ENCODE measurements at regions not wholly inside any gene's neighbourhood (a gene's known extent, or its start where the extent isn't known, plus 50 kb on each side); places are given as distances from the start of the nearest gene placed in this dataset.

GRCh38 chr3:103105206-103105605 is 670.4 kb downstream of the ZPLD1 start:
- Histone ChIP-seq H3K27ac (ENCODE audit: low read depth, low read length) (no peak overlapping the region), H3K4ac (replicated peaks; ENCODE audit: insufficient read length, low read depth, low read length) (no peak overlapping the region), H4K8ac (ENCODE audit: extremely low read depth, insufficient read depth, low read length) (no peak overlapping the region), H2BK15ac (ENCODE audit: low read length) (no peak overlapping the region), H3K4me1 (replicated peaks in 1 of 4; ENCODE audit: control insufficient read depth in 3 of 4, insufficient read depth in 4 of 4, low read length in 3 of 4) (no peaks in the 10 kb centered on the region), H2AFZ (ENCODE audit: low read length) (no peak overlapping the region), H3K9me3 (ENCODE audit: insufficient read depth in 2 of 2, low read depth in 1 of 2, low read length in 1 of 2) (no peaks in the 10 kb centered on the region), H4K91ac (replicated peaks; ENCODE audit: insufficient read length, low read length) (no peak overlapping the region), H4K20me1 (replicated peaks in 1 of 2; ENCODE audit: control insufficient read depth in 1 of 2, insufficient read depth in 2 of 2, low read length in 2 of 2) (no peaks in the 10 kb centered on the region), H3K79me2 (ENCODE audit: control insufficient read depth in 1 of 2, insufficient read depth in 2 of 2, low read length in 2 of 2) (no peaks in the 10 kb centered on the region), H3K9ac (replicated peaks in 1 of 4; ENCODE audit: extremely low read depth in 1 of 4, low read depth in 3 of 4, low read length in 3 of 4) (no peak overlapping the region), H3K23me2 (ENCODE audit: low read depth, low read length) (no peaks in the 10 kb centered on the region), H3K14ac (ENCODE audit: insufficient read length) (no peak overlapping the region), H2BK5ac (ENCODE audit: low read depth, low read length) (no peak overlapping the region), H2AK5ac (ENCODE audit: low read depth, low read length) (no peak overlapping the region), H3K18ac (ENCODE audit: extremely low read depth, low read length) (no peak overlapping the region), H3K4me3 (ENCODE audit: extremely low read depth in 1 of 4, insufficient read depth in 2 of 4, low read depth in 3 of 4, low read length in 4 of 4) (no peak overlapping the region), H3K27me3 (replicated peaks in 1 of 4; ENCODE audit: control insufficient read depth in 3 of 4, extremely low read depth in 1 of 4, insufficient read depth in 3 of 4, low read length in 3 of 4) (no peaks in the 10 kb centered on the region), H3K4me2 (ENCODE audit: insufficient read depth in 1 of 2, low read depth in 2 of 2, low read length in 2 of 2) (no peak overlapping the region), H2BK20ac (ENCODE audit: low read length) (no peak overlapping the region), H3K79me1 (ENCODE audit: low read depth, low read length) (no peaks in the 10 kb centered on the region), H3K23ac (ENCODE audit: insufficient read length) (no peak overlapping the region), H2BK120ac (replicated peaks; ENCODE audit: low read depth, low read length) (no peak overlapping the region), H2BK12ac (ENCODE audit: low read depth, low read length) (no peak overlapping the region), H3K56ac (replicated peaks; ENCODE audit: insufficient read length, low read depth, low read length) (no peak overlapping the region), H4K5ac (ENCODE audit: insufficient read length, low read depth, low read length) (no peak overlapping the region), H3K36me3 (ENCODE audit: control insufficient read depth in 2 of 4, insufficient read depth in 4 of 4, low read length in 3 of 4) (no peaks in the 10 kb centered on the region)
- POLR2A ChIA-PET (ENCODE audit: partially characterized antibody), result no interaction called here
- 87% methylated on average over 2 of the region's 2 CpGs; no CpG with 5 or more reads in 1 of the 2 experiments for WGBS, 2 experiments (ENCODE audit: extremely low coverage in 1 of 2, insufficient coverage in 1 of 2, insufficient read length in 1 of 2, insufficient replicate concordance in 2 of 2, low coverage in 1 of 2, low lambda C conversion rate in 2 of 2, missing lambda C conversion rate in 1 of 2)
- no peak for DNase-seq (ENCODE audit: low read depth in 1 of 2, low spot score in 2 of 2)
- no peak for TF ChIP-seq KDM4A (IDR thresholded peaks at IDR 0.05; ENCODE audit: low read depth, low read length, severe bottlenecking)
- no peak for TF ChIP-seq MAFK (IDR thresholded peaks at IDR 0.05; ENCODE audit: low read depth, low read length)
- TF ChIP-seq SP1 (IDR thresholded peaks at IDR 0.05; ENCODE audit: low read depth, low read length), result no peak
- TF ChIP-seq ZNF274 (IDR thresholded peaks at IDR 0.05; ENCODE audit: borderline replicate concordance, extremely low read depth, low read length), result no peak
- no peak for TF ChIP-seq CBX8 (IDR thresholded peaks at IDR 0.05; ENCODE audit: borderline replicate concordance, low read depth, low read length)
- no peak for TF ChIP-seq ATF3 (IDR thresholded peaks at IDR 0.05; ENCODE audit: insufficient read depth, low read depth, low read length)
- no peak for TF ChIP-seq KDM1A (IDR thresholded peaks at IDR 0.05; ENCODE audit: borderline replicate concordance, low read length)
- TF ChIP-seq BRCA1 (IDR thresholded peaks at IDR 0.05; ENCODE audit: low read depth, low read length), result no peak
- no peak for TF ChIP-seq FOSL1 (IDR thresholded peaks at IDR 0.05; ENCODE audit: insufficient read depth, low read depth, low read length)
- TF ChIP-seq CHD1 (IDR thresholded peaks at IDR 0.05; ENCODE audit: low read depth, low read length), result no peak
- no peak for TF ChIP-seq NANOG (IDR thresholded peaks at IDR 0.05; ENCODE audit: insufficient read depth, low read depth, low read length, poor library complexity, severe bottlenecking)
- no peak for TF ChIP-seq GTF2F1 (IDR thresholded peaks at IDR 0.05; ENCODE audit: borderline replicate concordance, low read depth, low read length)
- TF ChIP-seq CHD2 (IDR thresholded peaks at IDR 0.05; ENCODE audit: low read length), result no peak
- TF ChIP-seq EGR1 (IDR thresholded peaks at IDR 0.05; ENCODE audit: borderline replicate concordance, low read depth, low read length), result no peak
- no peak for TF ChIP-seq HDAC6 (IDR thresholded peaks at IDR 0.05; ENCODE audit: low read depth, low read length)
- CTCF ChIA-PET (ENCODE audit: partially characterized antibody), result no interaction called here
- no peak for FAIRE-seq
